Karpas-422 (cell line): ENCODE measurements at regions not wholly inside any gene's neighbourhood (a gene's known extent, or its start where the extent isn't known, plus 50 kb on each side); places are given as distances from the start of the nearest gene placed in this dataset.

Source experiments
- DNase-seq: peaks from one replicate; pipeline ENCODE4 v3.0.0-alpha.2; 2015
- H2AFZ ChIP-seq: fragments of 200-600 bp; sonication (generic); 2 replicates; pipeline ENCODE4 v1.6.1; 2014; ENCODE audit warnings: antibody characterized with exemption, low read length, mixed read lengths
- H3K27ac ChIP-seq: fragments of 200-600 bp; sonication (generic); 2 replicates; pipeline ENCODE4 v1.5.1; 2014; ENCODE audit warnings: mild to moderate bottlenecking, low read length, moderate library complexity
- H3K27me3 ChIP-seq: fragments of 200-600 bp; sonication (generic); 2 replicates; pipeline ENCODE4 v1.6.1; 2014; ENCODE audit warnings: low read length, mixed read lengths
- H3K36me3 ChIP-seq: fragments of 200-600 bp; sonication (generic); 2 replicates; pipeline ENCODE4 v1.6.1; 2014; ENCODE audit warnings: low read length, mixed read lengths; ENCODE audit not compliant: insufficient read depth
- H3K4me1 ChIP-seq: fragments of 200-600 bp; sonication (generic); 2 replicates; pipeline ENCODE4 v1.6.1; 2014; ENCODE audit warnings: mild to moderate bottlenecking, low read length, mixed read lengths
- H3K4me2 ChIP-seq: fragments of 200-600 bp; sonication (generic); 2 replicates; pipeline ENCODE4 v1.6.1; 2014; ENCODE audit warnings: low read length, low read depth, mild to moderate bottlenecking; ENCODE audit not compliant: poor library complexity, severe bottlenecking
- H3K4me3 ChIP-seq: fragments of 200-600 bp; sonication (generic); 2 replicates; pipeline ENCODE4 v1.5.1; 2014; ENCODE audit warnings: mild to moderate bottlenecking, antibody characterized with exemption, low read length, mixed read lengths
- H3K79me2 ChIP-seq: fragments of 200-600 bp; sonication (generic); 2 replicates; pipeline ENCODE4 v1.6.1; 2014; ENCODE audit warnings: mild to moderate bottlenecking, low read length, mixed read lengths
- H3K9ac ChIP-seq: fragments of 200-600 bp; sonication (generic); 2 replicates; pipeline ENCODE4 v1.6.0; 2014; ENCODE audit warnings: low read length
- H3K9me2 ChIP-seq: fragments of 200-600 bp; sonication (generic), shearing (Covaris generic); replicated peaks from 2 replicates; pipeline ENCODE4 v1.6.0; 2014; ENCODE audit warnings: mild to moderate bottlenecking, low read length, moderate library complexity; ENCODE audit not compliant: insufficient read depth
- H3K9me3 ChIP-seq: fragments of 300-700, 200-600 bp; sonication (generic); 2 replicates; pipeline ENCODE4 v1.6.1; 2014; ENCODE audit warnings: low read length, mixed read lengths
- H4K20me1 ChIP-seq: fragments of 200-600 bp; sonication (generic); 2 replicates; pipeline ENCODE4 v1.6.1; 2014; ENCODE audit warnings: mild to moderate bottlenecking, antibody characterized with exemption, low read length, low read depth; ENCODE audit not compliant: insufficient read depth

DNA sequence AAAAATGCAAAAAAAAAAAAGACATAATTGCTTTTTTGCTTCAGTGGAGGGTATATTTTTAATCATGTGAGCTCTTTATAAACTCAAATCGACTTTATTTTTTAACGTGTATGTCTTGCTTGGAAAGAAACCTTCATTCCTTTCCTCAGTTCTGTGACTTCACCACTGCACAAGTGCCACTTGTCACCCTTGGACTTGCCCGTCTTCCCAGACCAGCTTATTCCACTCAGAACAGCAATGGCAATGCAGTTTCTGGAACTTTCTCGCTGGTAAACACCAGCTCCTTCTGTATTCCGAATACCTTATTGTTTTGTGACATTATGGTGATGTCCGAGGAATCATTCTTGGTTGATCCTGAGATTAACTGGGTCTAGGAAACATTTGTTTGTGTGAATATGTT, 440.5 kb upstream of the ADAMTS16 start:
- no peaks in the 10 kb centered on the region; the same call in 1 of the 2 replicates for H3K9me2 ChIP-seq
- no peak for DNase-seq
- H2AFZ ChIP-seq: no peak overlapping the region
- H3K9me3 ChIP-seq: no peaks in the 10 kb centered on the region
- H3K4me3 ChIP-seq: no peak overlapping the region
- no peaks in the 10 kb centered on the region for H3K27me3 ChIP-seq
- no peaks in the 10 kb centered on the region for H3K36me3 ChIP-seq
- H3K79me2 ChIP-seq: no peaks in the 10 kb centered on the region
- H3K4me2 ChIP-seq: no peak overlapping the region
- no peak overlapping the region for H3K9ac ChIP-seq
- H3K4me1 ChIP-seq: no peaks in the 10 kb centered on the region
- H4K20me1 ChIP-seq: no peaks in the 10 kb centered on the region
- H3K27ac ChIP-seq: no peak overlapping the region

DNA sequence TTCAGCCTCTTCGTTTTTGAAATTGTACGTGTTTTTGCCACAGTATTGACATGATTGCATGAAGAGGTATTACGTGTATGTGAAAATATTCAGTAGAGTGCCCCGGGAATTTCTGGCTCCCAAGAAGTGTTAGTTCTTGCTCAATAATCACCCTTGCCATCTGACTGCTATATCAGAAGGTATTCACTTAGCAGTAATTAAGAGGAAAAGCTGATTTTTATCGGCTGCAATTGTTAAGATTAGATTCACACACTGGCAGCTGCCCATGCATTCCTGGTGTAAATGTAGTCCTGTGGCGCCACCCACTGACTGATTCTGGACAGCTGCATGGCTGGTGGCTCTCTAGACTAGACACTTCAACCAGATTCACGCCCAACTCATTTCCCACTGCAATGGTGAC, 440.1 kb upstream of the ADAMTS16 start:
- H3K9me2 ChIP-seq: no peaks in the 10 kb centered on the region
- no peak overlapping the region for H3K4me2 ChIP-seq
- no peaks in the 10 kb centered on the region for H3K9me3 ChIP-seq
- H3K4me1 ChIP-seq: no peaks in the 10 kb centered on the region
- no peak overlapping the region for H3K27ac ChIP-seq
- DNase-seq: peak; percentile 84
- no peak overlapping the region for H2AFZ ChIP-seq
- no peak overlapping the region for H3K4me3 ChIP-seq
- no peaks in the 10 kb centered on the region for H3K36me3 ChIP-seq
- no peaks in the 10 kb centered on the region for H3K27me3 ChIP-seq
- H3K9ac ChIP-seq: no peak overlapping the region
- H3K79me2 ChIP-seq: no peaks in the 10 kb centered on the region
- H4K20me1 ChIP-seq: no peaks in the 10 kb centered on the region

DNA sequence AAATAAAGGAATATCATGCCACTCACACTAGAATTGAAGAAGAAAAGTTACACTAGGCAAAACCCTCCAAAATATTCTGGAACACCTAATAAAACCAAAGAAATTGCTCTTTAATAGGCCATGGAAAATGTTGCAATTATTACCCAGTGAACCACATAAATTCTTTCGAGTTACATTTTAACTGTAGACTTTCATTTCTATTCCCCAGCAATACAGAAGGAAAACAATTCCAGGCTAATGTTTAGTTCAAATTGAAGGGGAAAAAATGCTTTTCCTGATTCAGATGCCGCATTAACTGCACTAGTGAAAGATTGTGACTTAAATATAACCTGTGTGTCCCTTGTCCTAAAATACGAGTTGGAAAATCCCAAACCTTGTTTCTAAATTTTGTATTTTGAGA, 439.3 kb upstream of the ADAMTS16 start:
- Histone ChIP-seq H3K4me3 (no peak overlapping the region), H3K9me3 (no peaks in the 10 kb centered on the region), H3K4me1 (no peaks in the 10 kb centered on the region), H3K9me2 (no peaks in the 10 kb centered on the region), H3K36me3 (no peaks in the 10 kb centered on the region), H4K20me1 (no peaks in the 10 kb centered on the region), H2AFZ (no peak overlapping the region), H3K9ac (no peak overlapping the region), H3K4me2 (no peak overlapping the region), H3K79me2 (no peaks in the 10 kb centered on the region), H3K27ac (no peak overlapping the region), H3K27me3 (no peaks in the 10 kb centered on the region)
- no peak for DNase-seq

DNA sequence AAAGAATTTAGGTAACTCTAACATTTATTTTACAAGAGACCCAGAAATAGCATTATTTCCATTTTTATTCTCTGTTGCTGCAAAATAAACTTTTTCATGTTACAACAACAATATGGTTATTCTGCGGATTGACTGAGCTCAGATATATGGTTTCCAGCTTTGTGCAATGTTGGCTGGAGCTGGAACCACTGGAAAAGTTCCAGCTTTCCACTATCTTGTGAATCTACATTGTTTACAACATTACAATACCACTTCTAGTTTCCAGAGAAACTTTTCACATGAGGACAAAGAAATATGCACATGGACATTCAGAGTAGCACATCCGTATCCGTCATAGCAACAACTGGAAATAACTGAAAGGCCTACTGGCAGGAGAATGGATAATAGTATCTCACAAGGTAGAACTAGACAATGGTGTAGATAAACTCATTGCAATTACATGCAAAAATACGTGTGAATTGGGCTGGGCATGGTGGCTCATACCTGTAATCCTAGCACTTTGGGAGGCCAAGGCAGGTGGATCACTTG, 436.1 kb upstream of the ADAMTS16 start:
- H3K9ac ChIP-seq: no peak overlapping the region
- no peak for DNase-seq
- H3K36me3 ChIP-seq: no peaks in the 10 kb centered on the region
- H2AFZ ChIP-seq: no peak overlapping the region
- 0 out of 2 replicates have a peak, but pooled peaks cover 2% of the 10 kb centered on the region for H3K9me2 ChIP-seq
- H3K27me3 ChIP-seq: no peaks in the 10 kb centered on the region
- no peak overlapping the region for H3K4me2 ChIP-seq
- no peaks in the 10 kb centered on the region for H3K4me1 ChIP-seq
- no peaks in the 10 kb centered on the region for H3K79me2 ChIP-seq
- H3K9me3 ChIP-seq: no peaks in the 10 kb centered on the region
- H3K27ac ChIP-seq: no peak overlapping the region
- H3K4me3 ChIP-seq: no peak overlapping the region
- H4K20me1 ChIP-seq: no peaks in the 10 kb centered on the region

DNA sequence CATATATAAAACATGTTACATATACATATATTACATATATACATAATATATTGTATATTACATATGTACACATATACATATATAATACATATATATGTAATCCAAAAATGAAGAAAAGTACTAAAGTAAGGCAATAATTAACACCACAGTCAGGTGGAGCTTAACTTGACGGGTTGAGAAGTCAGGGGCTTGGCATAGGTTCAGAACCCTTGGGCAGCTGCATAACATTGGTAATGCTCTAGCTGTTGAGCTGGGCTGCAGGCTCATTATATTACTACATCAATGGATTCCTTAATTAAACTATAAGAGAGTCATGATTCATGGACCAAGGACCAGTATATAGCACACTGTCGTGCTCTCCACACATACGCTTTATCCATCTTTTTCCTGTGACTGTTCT, 435.2 kb upstream of the ADAMTS16 start:
- Histone ChIP-seq H3K79me2 (no peaks in the 10 kb centered on the region), H4K20me1 (no peaks in the 10 kb centered on the region), H3K27ac (no peak overlapping the region), H3K4me1 (no peaks in the 10 kb centered on the region), H3K4me2 (no peak overlapping the region), H2AFZ (no peak overlapping the region), H3K9me2 (0 out of 2 replicates have a peak, but pooled peaks cover 2% of the 10 kb centered on the region), H3K4me3 (no peak overlapping the region), H3K9ac (no peak overlapping the region), H3K36me3 (no peaks in the 10 kb centered on the region), H3K27me3 (no peaks in the 10 kb centered on the region), H3K9me3 (no peaks in the 10 kb centered on the region)
- no peak for DNase-seq

DNA sequence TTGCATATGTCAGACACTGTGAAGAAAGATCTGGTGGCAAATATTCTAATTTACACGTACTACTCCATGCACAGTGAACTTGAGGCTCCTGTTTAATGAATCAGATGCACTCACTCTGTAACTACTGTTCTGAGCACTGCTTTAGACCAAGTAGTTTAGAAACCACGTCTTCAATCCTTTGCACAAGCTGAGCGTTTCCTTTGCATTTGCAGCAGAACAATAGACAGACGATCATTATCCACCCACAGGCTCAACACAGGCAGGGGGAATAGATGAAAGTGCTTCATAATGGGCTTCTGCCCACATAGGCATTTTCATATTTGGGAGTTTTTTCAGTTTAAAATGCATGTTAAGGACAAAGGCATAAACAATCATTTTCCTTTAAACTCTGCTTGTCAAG, 423.3 kb upstream of the ADAMTS16 start:
- no peaks in the 10 kb centered on the region for H3K79me2 ChIP-seq
- no peaks in the 10 kb centered on the region for H3K27me3 ChIP-seq
- H3K4me3 ChIP-seq: no peak overlapping the region
- no peak for DNase-seq
- no peak overlapping the region for H3K4me2 ChIP-seq
- no peak overlapping the region for H3K9ac ChIP-seq
- no peaks in the 10 kb centered on the region for H3K36me3 ChIP-seq
- no peak overlapping the region for H2AFZ ChIP-seq
- no peaks in the 10 kb centered on the region for H4K20me1 ChIP-seq
- no peaks in the 10 kb centered on the region for H3K9me2 ChIP-seq
- H3K27ac ChIP-seq: no peak overlapping the region
- H3K9me3 ChIP-seq: no peaks in the 10 kb centered on the region
- H3K4me1 ChIP-seq: no peaks in the 10 kb centered on the region

DNA sequence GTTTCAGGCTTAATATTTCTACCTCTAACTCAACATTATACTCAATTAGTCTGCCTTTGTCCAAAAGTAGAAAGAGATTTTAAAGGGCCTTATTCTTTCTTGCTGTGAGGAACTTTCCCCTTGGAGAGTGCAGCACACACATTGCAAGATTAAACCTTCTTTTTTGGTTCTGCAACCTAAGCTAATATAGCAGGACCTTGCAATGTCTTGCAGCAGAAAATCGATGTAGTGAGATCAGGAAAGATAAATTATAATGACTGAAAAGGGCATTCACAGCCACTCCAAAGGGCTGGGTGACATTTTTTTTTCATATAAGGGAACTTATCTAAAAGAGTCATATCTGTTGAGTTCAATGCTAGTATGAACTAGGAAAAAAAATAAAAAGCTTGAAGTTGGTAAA, 422.7 kb upstream of the ADAMTS16 start:
- H2AFZ ChIP-seq: no peak overlapping the region
- H3K4me2 ChIP-seq: no peak overlapping the region
- no peaks in the 10 kb centered on the region for H3K27me3 ChIP-seq
- H3K9ac ChIP-seq: no peak overlapping the region
- no peaks in the 10 kb centered on the region; the same call in 1 of the 2 replicates for H3K9me2 ChIP-seq
- no peaks in the 10 kb centered on the region for H3K4me1 ChIP-seq
- H3K27ac ChIP-seq: no peak overlapping the region
- no peaks in the 10 kb centered on the region for H3K79me2 ChIP-seq
- DNase-seq: no peak
- no peaks in the 10 kb centered on the region for H3K36me3 ChIP-seq
- H3K9me3 ChIP-seq: no peaks in the 10 kb centered on the region
- no peaks in the 10 kb centered on the region for H4K20me1 ChIP-seq
- no peak overlapping the region for H3K4me3 ChIP-seq

DNA sequence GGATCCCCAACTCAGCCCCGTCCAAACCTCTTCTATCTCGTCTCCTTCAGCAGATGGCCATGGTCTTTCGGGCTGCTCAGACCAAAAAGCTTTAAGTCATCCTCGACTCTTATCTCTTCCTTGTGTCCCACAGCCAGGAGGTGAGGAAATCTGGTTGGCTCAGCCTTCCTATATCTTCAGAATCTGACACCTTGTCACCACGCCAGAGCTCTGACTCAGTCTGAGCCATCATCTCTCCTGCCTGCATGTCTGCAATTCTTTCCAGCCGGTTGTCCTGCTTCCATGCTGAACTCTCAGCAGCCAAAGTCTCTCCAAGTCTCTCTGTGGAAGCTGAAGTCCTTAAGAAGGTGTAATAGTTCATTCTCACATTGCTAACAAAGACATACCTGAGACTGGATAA, 419.3 kb upstream of the ADAMTS16 start:
- Histone ChIP-seq H3K9me2 (no peaks in the 10 kb centered on the region; the same call in 1 of the 2 replicates), H3K36me3 (no peaks in the 10 kb centered on the region), H3K9ac (no peak overlapping the region), H3K9me3 (peaks cover 3% of the 10 kb centered on the region; the same call in 1 of the 2 replicates), H3K79me2 (no peaks in the 10 kb centered on the region), H3K27ac (no peak overlapping the region), H4K20me1 (no peaks in the 10 kb centered on the region), H2AFZ (no peak overlapping the region), H3K4me2 (no peak overlapping the region), H3K4me1 (no peaks in the 10 kb centered on the region), H3K27me3 (no peaks in the 10 kb centered on the region), H3K4me3 (no peak overlapping the region)
- no peak for DNase-seq

DNA sequence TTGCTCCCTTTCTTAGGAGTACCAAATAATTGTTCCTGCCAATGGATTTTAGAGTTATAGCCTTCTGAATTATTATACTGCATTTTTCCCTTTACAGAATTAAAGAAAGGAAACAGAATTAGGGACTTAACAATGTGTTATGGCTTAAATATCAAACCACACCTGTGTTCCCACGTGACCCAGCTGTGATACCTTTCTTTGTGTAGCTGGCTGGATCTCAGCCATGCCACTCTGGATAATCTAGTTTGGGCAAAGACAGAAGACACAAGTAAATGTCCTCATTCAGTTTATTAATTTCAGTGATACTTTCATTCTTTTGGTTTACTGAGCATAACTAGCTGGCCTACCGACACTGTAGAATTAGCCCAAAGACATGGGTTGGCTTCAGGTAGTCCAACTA, 417.2 kb upstream of the ADAMTS16 start:
- Histone ChIP-seq H3K79me2 (no peaks in the 10 kb centered on the region), H3K4me1 (no peaks in the 10 kb centered on the region), H4K20me1 (no peaks in the 10 kb centered on the region), H3K36me3 (no peaks in the 10 kb centered on the region), H3K4me2 (no peak overlapping the region), H2AFZ (no peak overlapping the region), H3K27ac (no peak overlapping the region), H3K9me2 (no peaks in the 10 kb centered on the region; the same call in 1 of the 2 replicates), H3K27me3 (no peaks in the 10 kb centered on the region), H3K4me3 (no peak overlapping the region), H3K9me3 (peaks cover 8% of the 10 kb centered on the region), H3K9ac (no peak overlapping the region)
- DNase-seq: no peak
